GM08714 (cell line): ENCODE measurements at regions not wholly inside any gene's neighbourhood (a gene's known extent, or its start where the extent isn't known, plus 50 kb on each side); places are given as distances from the start of the nearest gene placed in this dataset.

Source experiments
- H3K4me3 ChIP-seq: fragments of 200-500 bp; sonication (Bioruptor generic); 2 replicates; pipeline ENCODE4 v1.5.1; 2014; ENCODE audit warnings: mild to moderate bottlenecking, low read length, inconsistent platforms
- ZNF274 ChIP-seq: IDR thresholded peaks from 2 replicates; pipeline ENCODE4 v1.6.1; 2012; ENCODE audit warnings: mild to moderate bottlenecking, low read depth, low read length

DNA sequence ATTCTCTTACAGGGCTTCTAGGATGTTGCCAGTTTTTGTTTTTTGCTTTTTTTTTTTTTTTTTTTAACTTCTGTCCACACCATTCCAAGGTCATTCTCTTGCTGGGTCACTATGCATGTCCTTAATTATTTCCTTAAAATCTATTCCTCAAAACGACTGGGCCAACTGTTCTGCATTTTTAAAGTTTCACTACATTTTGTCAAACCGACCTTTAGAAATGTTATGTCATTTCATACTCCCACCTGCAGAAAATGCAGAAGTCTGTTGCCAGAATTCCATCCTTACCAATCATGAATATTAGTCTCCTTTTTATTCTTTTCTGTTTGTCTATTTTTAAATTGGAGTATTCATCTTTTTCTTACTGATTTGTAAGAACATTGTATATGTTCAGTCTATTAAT is 295.5 kb downstream of the ZSWIM6 start:
- H3K4me3 ChIP-seq: no peak overlapping the region
- TF ChIP-seq ZNF274: no peak

DNA sequence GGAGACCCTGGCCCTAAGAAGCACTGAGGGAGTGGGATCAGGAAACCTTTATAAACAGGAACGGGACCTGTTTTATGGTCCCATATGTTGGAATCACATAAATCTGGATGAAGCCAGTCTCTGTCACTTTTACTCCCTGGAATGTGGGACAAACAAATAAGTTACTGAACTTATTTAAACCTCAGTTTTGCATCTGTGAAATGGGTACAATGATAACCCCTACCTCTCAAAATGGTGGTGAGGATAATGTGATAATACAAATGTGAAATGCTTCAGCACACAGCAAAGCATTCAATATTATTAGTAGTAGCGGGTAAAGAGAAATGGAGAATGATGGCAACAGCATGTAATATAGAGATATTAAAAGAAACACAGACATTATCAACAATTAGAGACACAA is 298.9 kb downstream of the ZSWIM6 start:
- no peak overlapping the region for H3K4me3 ChIP-seq
- no peak for TF ChIP-seq ZNF274

DNA sequence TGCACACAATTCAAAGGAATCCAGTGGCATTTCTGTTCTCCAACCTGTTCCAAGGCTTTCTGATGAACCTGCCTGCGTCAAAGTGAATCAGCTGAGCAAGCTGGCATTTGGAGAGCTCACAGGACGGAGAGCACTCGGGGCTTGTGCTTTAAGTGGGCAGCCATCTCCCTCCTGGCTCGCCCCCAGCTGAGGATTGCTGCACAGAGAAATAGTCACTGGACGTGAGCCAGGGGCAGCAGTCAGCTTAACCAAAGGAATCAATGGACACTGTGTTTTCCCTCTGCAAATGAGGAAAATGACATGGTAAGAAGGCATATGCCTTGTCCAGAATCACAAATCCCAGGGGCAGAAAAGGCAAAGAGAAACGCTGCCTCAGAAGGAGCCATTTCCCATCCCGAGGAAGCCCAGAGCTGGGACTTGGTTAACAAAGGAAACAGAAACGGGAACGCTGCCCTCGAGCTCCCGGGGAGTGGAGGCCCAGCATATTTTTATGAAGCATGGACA is 299.4 kb downstream of the ZSWIM6 start:
- H3K4me3 ChIP-seq: no peak overlapping the region
- no peak for TF ChIP-seq ZNF274

DNA sequence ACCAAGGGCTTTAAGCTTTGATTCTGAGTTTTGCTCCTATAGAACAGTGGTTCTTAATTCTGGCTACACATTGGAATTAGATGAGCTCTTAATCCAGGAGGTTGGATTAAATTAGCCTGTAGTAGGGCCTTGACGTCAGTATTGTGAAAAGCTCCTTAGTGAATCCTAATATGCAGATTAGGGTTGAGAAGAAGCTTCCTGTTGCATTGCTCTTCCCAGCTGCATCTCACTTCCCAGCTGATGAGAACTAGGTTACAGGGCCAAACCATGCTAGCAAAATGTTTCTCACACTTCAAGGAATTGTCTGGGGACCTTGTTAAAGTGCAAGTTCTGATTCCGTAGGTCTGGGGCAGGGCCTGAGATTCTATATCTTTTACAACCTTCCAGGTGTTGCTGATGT is 300.0 kb downstream of the ZSWIM6 start:
- no peak for TF ChIP-seq ZNF274
- no peak overlapping the region for H3K4me3 ChIP-seq

DNA sequence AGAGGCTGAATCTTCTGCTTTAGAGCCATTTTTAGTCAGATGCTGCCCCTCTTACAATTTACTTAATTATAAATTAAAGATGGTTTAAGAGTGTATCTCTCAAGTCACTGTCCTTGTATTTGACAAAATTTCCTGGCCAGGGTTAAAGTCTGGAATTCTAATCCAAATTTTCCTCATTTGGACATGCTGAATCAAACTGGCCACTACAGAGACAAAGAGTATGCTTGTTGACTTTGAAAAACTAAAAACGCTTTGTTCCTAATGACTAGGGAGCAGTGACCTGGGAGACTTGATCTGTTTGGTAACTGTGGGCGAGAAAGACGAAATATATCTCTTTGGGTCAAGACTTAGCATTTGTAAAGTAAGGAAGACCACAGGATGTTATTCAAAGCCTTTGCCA is 303.2 kb downstream of the ZSWIM6 start:
- H3K4me3 ChIP-seq: no peak overlapping the region
- no peak for TF ChIP-seq ZNF274

DNA sequence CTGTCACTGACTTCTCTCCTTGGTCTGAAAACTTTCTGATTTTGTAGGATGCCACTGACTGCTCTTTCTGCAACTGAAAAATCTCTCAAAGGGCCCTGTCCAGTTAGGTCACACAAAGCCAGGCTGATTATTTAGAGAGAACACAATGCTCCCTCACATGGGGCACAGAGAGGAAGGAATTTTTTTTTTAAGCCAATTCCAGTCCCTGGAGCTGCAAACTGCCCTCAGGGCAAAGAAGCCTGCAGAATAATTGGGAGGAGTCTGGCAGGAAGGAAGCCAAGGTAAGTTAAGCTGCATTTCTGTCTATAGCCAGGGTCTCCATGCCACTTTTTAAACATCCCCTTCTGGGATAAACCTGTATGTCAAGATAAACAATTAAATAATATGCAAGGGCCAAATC is 305.5 kb downstream of the ZSWIM6 start:
- no peak for TF ChIP-seq ZNF274
- no peak overlapping the region for H3K4me3 ChIP-seq

DNA sequence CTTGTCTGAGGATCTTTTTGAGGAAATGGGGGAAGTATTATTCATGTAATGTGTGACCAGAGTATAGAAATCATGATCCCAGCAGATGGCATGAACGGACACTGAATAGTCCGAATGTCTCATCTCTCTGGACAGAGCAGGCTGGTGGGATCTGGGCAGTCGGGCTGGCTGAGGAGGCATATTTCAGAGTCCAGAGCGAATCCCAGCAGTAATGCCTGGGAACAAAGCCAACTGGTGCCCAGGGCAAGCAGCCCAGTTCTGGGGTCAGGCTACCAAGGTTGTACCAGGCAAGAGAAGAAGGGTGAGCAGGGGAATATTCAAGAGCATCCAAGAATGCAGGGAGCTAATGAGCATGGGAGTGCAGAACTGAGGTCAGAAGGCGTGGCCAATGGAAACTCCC is 306.4 kb downstream of the ZSWIM6 start:
- no peak for TF ChIP-seq ZNF274
- H3K4me3 ChIP-seq: no peak overlapping the region

DNA sequence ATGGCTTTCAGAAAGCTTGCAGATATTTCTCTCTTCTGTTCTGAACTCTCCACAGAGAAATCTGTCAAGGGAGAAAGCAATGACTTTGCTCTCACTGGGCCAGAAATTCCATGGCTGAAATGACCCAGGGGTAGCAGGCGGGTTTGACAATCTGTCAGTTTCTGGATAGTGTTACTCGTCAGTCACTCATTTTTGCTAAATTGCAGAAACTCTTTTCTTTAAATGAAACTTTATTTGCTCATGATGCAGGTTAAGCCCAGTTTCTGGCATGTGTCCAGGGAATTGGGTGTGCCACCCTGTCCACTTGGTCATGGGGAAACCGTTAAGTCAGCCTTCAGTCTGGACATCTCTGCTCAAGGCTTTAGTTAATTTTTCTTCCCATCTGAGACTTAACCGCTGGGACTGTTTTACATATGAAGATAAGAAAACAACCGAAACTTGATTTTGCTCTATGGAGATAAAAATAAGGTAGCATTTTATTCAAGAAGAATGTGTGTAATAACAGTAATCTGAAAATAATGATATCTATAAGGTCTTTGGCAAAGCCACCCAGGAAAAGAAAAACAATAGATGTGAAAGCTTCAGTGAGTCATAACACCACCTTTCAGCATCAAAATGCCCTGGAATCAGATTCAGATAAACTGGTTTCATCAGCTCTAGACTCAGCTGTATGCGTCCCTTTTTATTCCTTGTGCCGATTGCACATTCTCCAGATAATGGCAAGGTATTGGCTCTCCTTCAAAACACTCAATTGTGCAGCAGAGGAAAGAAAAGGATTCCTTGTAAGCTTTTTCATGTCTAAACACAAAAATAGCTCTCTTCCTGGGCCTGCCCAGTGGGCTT is 308.3 kb downstream of the ZSWIM6 start:
- no peak overlapping the region for H3K4me3 ChIP-seq
- TF ChIP-seq ZNF274: no peak

DNA sequence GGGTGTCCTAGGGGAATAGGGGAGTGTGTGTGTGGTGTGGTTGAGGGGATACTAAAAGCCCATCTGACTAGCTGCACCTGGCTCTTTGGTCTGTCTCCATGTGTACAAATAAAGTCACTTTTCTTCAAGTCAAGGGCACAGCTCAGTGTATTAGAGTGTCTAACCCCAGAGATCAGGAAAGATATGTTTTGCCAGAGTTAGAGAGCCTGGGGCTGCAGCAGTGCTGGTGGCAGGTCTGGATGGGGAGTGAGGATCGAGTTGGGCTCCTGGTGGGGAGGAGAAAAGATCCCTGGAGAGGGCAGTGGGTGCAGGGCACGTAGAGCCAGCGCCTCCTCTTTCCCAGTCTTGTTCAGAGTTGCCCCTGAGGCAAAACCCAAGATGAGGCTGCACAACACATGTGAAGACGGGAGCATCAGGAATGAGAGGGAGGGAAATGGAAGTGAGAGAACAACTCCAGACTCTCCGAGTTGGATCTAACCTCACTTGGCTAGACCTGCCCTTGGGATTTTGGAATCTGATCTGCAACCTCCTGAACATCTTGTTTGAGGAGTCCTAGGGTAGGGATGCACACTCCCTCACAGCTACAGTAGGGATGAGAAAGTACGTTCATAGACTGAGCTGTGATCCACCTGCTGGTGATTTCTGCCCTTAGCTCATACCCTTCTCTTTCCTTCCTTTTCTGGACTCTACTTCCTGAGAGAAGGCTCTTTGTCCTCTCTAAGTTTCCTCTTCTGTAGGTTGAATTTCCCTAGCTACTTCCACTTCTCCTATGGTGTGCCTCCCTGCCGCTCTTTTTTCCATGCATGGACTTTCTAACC is 309.9 kb downstream of the ZSWIM6 start:
- TF ChIP-seq ZNF274: no peak
- H3K4me3 ChIP-seq: no peak overlapping the region

DNA sequence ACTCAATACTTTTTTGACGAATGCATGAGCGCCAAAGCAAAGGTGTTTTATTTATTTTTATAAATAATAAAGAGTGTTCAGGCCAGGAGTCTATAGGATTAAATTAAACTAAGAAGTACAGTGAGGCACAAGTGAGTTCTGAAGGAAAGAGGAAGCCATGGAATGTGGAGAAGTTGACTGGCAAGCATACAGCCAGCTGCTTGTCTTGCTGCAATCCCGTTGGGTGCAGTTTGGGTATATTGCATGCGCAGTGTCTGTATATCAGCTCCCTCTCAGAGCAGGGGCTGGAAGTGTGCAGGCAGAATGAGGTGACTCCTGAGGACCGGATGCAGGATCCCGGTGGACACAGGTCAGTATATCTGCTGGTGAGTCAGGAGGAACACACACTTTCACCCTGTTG is 315.6 kb downstream of the ZSWIM6 start:
- TF ChIP-seq ZNF274: no peak
- H3K4me3 ChIP-seq: no peak overlapping the region

DNA sequence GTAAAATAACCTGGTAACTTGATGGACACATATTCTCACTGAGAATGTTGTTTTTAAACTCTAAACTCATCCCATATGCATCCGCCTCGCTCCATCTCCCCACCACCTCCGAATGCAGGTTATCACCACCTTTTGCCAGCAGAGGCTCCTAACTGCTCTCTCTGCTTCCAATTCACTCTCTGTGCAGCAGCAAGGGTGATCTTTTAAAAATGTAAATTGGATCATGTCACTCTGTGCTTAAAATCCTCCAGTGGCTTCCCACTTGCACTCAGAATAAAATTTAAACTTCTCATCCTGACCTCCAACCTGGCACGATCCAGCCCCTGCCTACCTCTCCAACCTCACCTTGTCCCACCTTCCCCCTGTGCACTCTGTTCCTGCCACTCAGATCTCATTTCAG is 317.2 kb downstream of the ZSWIM6 start:
- no peak for TF ChIP-seq ZNF274
- H3K4me3 ChIP-seq: no peak overlapping the region

DNA sequence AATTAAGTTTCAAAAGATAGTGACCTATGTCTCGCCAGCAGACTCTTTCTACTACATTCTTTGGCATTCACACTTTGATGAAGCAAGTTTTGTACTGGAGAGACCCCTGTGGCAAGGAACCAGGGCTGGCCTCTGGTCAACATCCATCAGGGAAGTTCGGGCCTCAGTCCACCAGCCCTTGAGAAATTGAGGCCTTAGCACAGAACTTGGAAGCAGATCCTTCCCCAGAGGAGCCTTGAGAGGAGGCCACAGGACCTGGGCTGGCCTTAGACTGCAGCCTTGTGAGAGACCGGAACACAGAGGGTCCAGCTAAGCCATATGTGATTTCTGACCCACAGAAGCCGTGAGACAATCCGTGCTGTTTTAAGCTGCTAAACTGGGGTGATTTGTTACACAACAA is 317.9 kb downstream of the ZSWIM6 start:
- TF ChIP-seq ZNF274: no peak
- H3K4me3 ChIP-seq: no peak overlapping the region

DNA sequence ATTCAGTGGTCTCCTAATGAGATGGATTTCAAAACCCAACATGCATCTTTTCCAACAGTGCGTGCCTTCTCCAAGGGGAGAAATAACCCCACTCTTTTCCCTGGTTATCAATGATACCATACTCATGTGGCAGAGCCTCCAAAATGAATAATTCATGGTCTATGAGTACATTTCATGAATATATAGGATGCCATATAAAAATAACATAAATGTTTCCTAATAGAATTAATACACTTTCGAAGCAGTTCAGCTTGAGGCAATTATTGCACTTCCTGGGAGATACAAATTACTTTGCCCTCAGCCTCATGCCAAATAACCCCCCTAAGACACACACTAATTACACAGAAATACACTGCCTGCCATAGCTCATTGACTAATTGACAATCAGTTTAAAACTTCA is 318.6 kb downstream of the ZSWIM6 start:
- no peak for TF ChIP-seq ZNF274
- H3K4me3 ChIP-seq: no peak overlapping the region

DNA sequence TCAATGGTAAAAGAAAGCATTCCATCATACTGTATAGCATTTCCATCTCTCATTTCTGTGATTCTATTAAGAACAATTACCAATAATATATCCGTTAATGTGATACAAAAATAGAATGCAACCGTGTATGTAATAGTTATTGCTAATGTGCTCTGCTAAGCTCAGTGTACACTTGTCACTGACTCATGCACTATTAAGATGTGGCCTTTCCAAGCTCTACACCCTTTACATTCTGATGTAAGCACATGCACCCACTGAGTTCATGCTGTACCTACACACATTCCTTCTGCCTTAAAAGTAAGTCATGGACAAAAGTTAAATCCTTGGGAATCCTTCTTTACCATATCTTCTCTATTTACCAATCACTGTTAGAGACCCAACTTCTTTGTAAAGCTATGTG is 319.1 kb downstream of the ZSWIM6 start:
- TF ChIP-seq ZNF274: no peak
- no peak overlapping the region for H3K4me3 ChIP-seq

DNA sequence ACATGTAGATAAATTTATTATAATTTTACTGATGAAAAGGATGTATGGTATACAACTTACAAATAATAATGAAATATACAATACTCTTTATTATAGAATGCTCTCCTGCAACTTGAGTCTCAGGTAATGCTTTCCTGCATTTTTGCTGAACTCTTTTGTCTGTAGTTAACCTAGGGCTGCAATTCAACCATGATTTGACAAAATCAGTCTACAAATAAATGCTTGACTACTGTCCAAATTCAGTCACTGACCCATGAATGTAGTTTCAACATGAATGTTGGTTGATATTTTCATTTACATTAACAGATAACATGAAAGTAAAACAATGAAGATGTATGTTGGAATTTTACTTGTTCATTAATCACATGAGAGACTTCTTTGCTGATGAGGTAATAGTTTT is 320.9 kb downstream of the ZSWIM6 start:
- H3K4me3 ChIP-seq: no peak overlapping the region
- no peak for TF ChIP-seq ZNF274
